ENCODE measurements at regions not wholly inside any gene's neighbourhood (a gene's known extent, or its start where the extent isn't known, plus 50 kb on each side); places are given as distances from the start of the nearest gene placed in this dataset.
A peak's percentile ranks its signal among the peaks of the same experiment; 100 is the strongest.

DNA sequence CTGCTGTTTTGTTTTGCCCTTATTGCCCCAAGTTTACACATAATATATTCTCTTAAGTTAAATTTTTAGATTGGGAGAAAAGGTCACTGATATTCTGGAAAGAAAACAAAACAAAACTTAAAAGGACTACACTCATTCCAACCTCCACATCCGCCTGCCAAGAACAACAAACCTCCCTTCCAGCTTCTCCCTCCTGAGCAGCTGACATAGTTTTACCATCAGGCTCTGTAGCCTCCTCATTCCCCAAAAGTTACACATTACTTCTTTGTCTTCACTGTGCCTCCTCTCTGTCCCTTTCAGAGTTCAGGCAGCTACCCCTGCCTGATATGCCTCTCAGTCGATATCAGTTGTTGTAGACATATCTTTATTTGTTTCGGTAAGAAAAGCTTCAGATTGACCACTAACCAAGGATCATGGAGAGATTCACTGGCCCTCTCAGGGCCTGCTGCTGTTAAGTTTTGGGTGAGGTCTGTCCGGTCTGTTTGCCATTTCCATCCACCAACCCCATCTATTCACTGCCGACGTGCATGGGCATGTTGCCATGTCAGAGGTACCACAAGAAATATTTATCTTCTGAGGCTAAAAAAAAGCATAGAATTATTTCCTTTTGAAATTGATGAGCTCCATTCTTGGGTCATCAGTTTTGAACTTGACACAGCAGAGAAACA is 164.1 kb downstream of the GASK1B start:
- intact Hi-C loops (cut with micrococcal nuclease) = no loop called here
- TF ChIP-seq, protein P1, sequence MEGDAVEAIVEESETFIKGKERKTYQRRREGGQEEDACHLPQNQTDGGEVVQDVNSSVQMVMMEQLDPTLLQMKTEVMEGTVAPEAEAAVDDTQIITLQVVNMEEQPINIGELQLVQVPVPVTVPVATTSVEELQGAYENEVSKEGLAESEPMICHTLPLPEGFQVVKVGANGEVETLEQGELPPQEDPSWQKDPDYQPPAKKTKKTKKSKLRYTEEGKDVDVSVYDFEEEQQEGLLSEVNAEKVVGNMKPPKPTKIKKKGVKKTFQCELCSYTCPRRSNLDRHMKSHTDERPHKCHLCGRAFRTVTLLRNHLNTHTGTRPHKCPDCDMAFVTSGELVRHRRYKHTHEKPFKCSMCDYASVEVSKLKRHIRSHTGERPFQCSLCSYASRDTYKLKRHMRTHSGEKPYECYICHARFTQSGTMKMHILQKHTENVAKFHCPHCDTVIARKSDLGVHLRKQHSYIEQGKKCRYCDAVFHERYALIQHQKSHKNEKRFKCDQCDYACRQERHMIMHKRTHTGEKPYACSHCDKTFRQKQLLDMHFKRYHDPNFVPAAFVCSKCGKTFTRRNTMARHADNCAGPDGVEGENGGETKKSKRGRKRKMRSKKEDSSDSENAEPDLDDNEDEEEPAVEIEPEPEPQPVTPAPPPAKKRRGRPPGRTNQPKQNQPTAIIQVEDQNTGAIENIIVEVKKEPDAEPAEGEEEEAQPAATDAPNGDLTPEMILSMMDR (IDR thresholded peaks at IDR 0.05; ENCODE audit: unreplicated experiment) = no peak
- Mint-ChIP-seq H3K4me1 (ENCODE audit: insufficient read depth, unreplicated experiment) (peaks cover 10% of the 10 kb centered on the region), H3K27me3 (ENCODE audit: insufficient read depth, unreplicated experiment) (no peaks in the 10 kb centered on the region), H3K36me3 (ENCODE audit: insufficient read depth, unreplicated experiment) (no peaks in the 10 kb centered on the region), H3K4me3 (ENCODE audit: unreplicated experiment) (no peak overlapping the region), H3K27ac (ENCODE audit: low read depth, unreplicated experiment) (no peak overlapping the region), H3K9me3 (ENCODE audit: unreplicated experiment) (no peaks in the 10 kb centered on the region)
- ChIA-PET POLR2A (interaction anchor here (0.7 kb wide), 1 partner anchor 70 kb away, joined by 4 read pairs; no protein-coding TSS in a partner anchor), CTCF (interaction anchor here (0.6 to 4.1 kb wide), 3 partner anchors 26 to 163 kb away, joined by 3 to 13 read pairs (median 3); no protein-coding TSS in a partner anchor)
- DNase-seq (ENCODE audit: unreplicated experiment) = peak; percentile 57
- no TSS peak for BruUV-seq (replicated peaks)

DNA sequence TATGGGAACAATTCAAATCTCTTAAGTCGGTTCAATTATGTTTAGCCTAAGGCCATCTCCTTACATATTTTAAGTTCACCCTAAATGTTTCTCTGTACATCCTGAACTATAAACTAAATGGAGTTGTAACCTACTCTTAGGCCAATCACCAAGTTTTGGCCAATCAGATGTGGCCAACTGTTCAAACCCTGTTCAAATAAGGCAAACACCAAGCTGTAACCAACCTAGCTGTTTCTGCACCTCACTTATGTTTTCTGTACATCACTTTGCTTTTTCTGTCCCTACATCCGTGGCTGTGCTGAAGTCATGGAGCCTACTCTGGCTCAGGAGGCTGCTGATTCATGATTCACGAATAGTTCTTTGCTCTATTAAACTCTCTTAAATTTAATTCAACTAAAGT is 165.3 kb downstream of the GASK1B start:
- no peak overlapping the region for H3K4me3 Mint-ChIP-seq (ENCODE audit: unreplicated experiment)
- intact Hi-C loops (cut with micrococcal nuclease) = no loop called here
- ChIA-PET CTCF (interaction anchor here (0.7 kb wide), 1 partner anchor 958 kb away, joined by 4 read pairs; no protein-coding TSS in a partner anchor), POLR2A (interaction anchor here (0.7 kb wide), 1 partner anchor 110 kb away, joined by 3 read pairs; no protein-coding TSS in a partner anchor)
- DNase-seq (ENCODE audit: unreplicated experiment) = no peak
- TF ChIP-seq, protein P1 (IDR thresholded peaks at IDR 0.05; ENCODE audit: unreplicated experiment) = no peak
- BruUV-seq (replicated peaks) = no TSS peak
- no peaks in the 10 kb centered on the region for H3K9me3 Mint-ChIP-seq (ENCODE audit: unreplicated experiment)
- H3K27me3 Mint-ChIP-seq (ENCODE audit: insufficient read depth, unreplicated experiment) = no peaks in the 10 kb centered on the region
- H3K36me3 Mint-ChIP-seq (ENCODE audit: insufficient read depth, unreplicated experiment) = no peaks in the 10 kb centered on the region
- no peak overlapping the region for H3K27ac Mint-ChIP-seq (ENCODE audit: low read depth, unreplicated experiment)
- H3K4me1 Mint-ChIP-seq (ENCODE audit: insufficient read depth, unreplicated experiment) = peaks cover 10% of the 10 kb centered on the region

DNA sequence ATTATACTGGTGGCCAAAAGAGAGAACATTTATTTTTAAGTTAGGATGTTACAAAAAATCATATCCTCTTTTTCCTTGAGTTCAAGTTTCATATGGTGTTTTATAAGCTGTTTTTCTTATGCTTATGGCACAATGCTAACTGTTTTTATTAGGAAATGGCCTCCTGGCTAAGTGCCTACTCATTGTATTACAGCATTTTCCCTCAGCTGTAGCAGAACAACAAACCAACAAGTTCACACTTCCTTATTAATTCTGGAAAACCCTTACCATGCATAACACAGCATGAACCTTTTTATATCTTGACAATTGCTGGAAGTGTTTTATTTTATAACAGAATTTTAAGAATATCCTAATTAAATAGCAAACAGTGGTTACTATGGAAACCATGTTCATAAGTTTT is 165.8 kb downstream of the GASK1B start:
- POLR2A ChIA-PET = interaction anchor here (0.7 to 0.8 kb wide), 2 partner anchors 10 to 111 kb away, joined by 3 to 7 read pairs; no protein-coding TSS in a partner anchor
- no peaks in the 10 kb centered on the region for H3K27me3 Mint-ChIP-seq (ENCODE audit: insufficient read depth, unreplicated experiment)

DNA sequence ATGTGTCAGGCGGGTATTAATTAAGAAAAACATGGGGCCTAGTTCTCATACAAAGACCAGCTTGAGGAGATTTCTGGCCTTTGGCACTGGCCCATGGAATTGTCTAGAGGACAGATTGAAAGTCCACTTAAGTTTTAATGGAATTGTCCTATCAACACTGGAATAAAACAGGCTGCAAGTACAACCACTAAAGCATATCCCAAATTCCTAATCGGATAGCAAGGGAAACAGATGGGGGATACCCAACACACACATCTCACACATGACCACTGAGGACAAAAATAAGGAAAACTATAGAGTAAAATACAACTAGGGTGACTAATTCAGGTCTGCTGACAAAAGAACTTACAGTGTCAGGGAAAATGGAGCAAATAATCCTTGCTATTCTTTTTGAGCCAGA is 167.8 kb downstream of the GASK1B start:
- no peak overlapping the region for H3K27ac Mint-ChIP-seq (ENCODE audit: low read depth, unreplicated experiment)
- no peak overlapping the region for H3K4me3 Mint-ChIP-seq (ENCODE audit: unreplicated experiment)
- no peak for DNase-seq (ENCODE audit: unreplicated experiment)
- H3K27me3 Mint-ChIP-seq (ENCODE audit: insufficient read depth, unreplicated experiment) = no peaks in the 10 kb centered on the region
- H3K4me1 Mint-ChIP-seq (ENCODE audit: insufficient read depth, unreplicated experiment) = peaks cover 10% of the 10 kb centered on the region
- intact Hi-C loops (cut with micrococcal nuclease) = no loop called here
- no peaks in the 10 kb centered on the region for H3K9me3 Mint-ChIP-seq (ENCODE audit: unreplicated experiment)
- BruUV-seq (replicated peaks) = no TSS peak
- ChIA-PET POLR2A (interaction anchor here (0.7 kb wide), 1 partner anchor 167 kb away, joined by 4 read pairs; no protein-coding TSS in a partner anchor), CTCF (interaction anchor here (0.5 kb wide), 1 partner anchor 889 kb away, joined by 3 read pairs; no protein-coding TSS in a partner anchor)
- TF ChIP-seq, protein P1 (IDR thresholded peaks at IDR 0.05; ENCODE audit: unreplicated experiment) = no peak
- H3K36me3 Mint-ChIP-seq (ENCODE audit: insufficient read depth, unreplicated experiment) = no peaks in the 10 kb centered on the region

More for the DNA sequence above, 165.8 kb downstream of the GASK1B start:
- peak; percentile 61 for DNase-seq (ENCODE audit: unreplicated experiment)
- Mint-ChIP-seq H3K4me3 (ENCODE audit: unreplicated experiment) (no peak overlapping the region), H3K4me1 (ENCODE audit: insufficient read depth, unreplicated experiment) (peaks cover 10% of the 10 kb centered on the region), H3K36me3 (ENCODE audit: insufficient read depth, unreplicated experiment) (no peaks in the 10 kb centered on the region), H3K9me3 (ENCODE audit: unreplicated experiment) (no peaks in the 10 kb centered on the region), H3K27ac (ENCODE audit: low read depth, unreplicated experiment) (no peak overlapping the region)
- BruUV-seq (replicated peaks) = no TSS peak
- TF ChIP-seq, protein P1 (IDR thresholded peaks at IDR 0.05; ENCODE audit: unreplicated experiment) = no peak
- intact Hi-C loops (cut with micrococcal nuclease) = no loop called here
- CTCF ChIA-PET = interaction anchor here (0.7 kb wide), 1 partner anchor 957 kb away, joined by 4 read pairs; no protein-coding TSS in a partner anchor

All from MCF 10A (cell line).